Trophoblast cell (in vitro differentiated cells and primary cell): ENCODE measurements at regions not wholly inside any gene's neighbourhood (a gene's known extent, or its start where the extent isn't known, plus 50 kb on each side); places are given as distances from the start of the nearest gene placed in this dataset.

ENCODE experiments used
- DNase-seq, 2 donors: peaks; one replicate each; pipeline ENCODE4 v3.0.0-alpha.2; 2016
- H2AFZ ChIP-seq: 2 replicates; pipeline ENCODE4 v1.6.1; 2013; ENCODE audit warnings: low read length, moderate library complexity, mild to moderate bottlenecking; ENCODE audit not compliant: insufficient read depth, poor library complexity
- H2AK5ac ChIP-seq: 2 replicates; pipeline ENCODE4 v1.6.1; 2013; ENCODE audit warnings: mild to moderate bottlenecking, low read length
- H2BK120ac ChIP-seq: 2 replicates; pipeline ENCODE4 v1.6.1; 2013; ENCODE audit warnings: low read length, mild to moderate bottlenecking, moderate library complexity; ENCODE audit not compliant: insufficient read depth, poor library complexity
- H2BK12ac ChIP-seq: 2 replicates; pipeline ENCODE4 v1.6.1; 2013; ENCODE audit warnings: mild to moderate bottlenecking, low read length, moderate library complexity
- H2BK5ac ChIP-seq: 2 replicates; pipeline ENCODE4 v1.6.1; 2013; ENCODE audit warnings: low read length, low read depth, moderate library complexity, mild to moderate bottlenecking; ENCODE audit not compliant: poor library complexity
- H3K14ac ChIP-seq: 2 replicates; pipeline ENCODE4 v1.6.1; 2013; ENCODE audit warnings: mild to moderate bottlenecking, low read length
- H3K18ac ChIP-seq: 2 replicates; pipeline ENCODE4 v1.6.1; 2013; ENCODE audit warnings: mild to moderate bottlenecking, low read length
- H3K23ac ChIP-seq: 2 replicates; pipeline ENCODE4 v1.6.1; 2013; ENCODE audit warnings: low read length
- H3K27ac ChIP-seq: 2 replicates; pipeline ENCODE4 v1.5.1; 2013; ENCODE audit warnings: low read depth, mild to moderate bottlenecking, inconsistent platforms, low read length, moderate library complexity
- H3K27me3 ChIP-seq: 2 replicates; pipeline ENCODE4 v1.6.1; 2013; ENCODE audit warnings: inconsistent platforms, mild to moderate bottlenecking, low read length, moderate library complexity; ENCODE audit not compliant: insufficient read depth
- H3K36me3 ChIP-seq, 2 experiments: 1 replicate in 1 of 2; 2 replicates in 1 of 2; pipeline ENCODE4 v1.6.1; 2013; ENCODE audit warnings: low read length in 2 of 2, mild to moderate bottlenecking in 2 of 2, moderate library complexity in 1 of 2; ENCODE audit not compliant: insufficient read depth in 2 of 2, control insufficient read depth in 1 of 2
- H3K4ac ChIP-seq: 2 replicates; pipeline ENCODE4 v1.6.1; 2013; ENCODE audit warnings: low read depth, mild to moderate bottlenecking, low read length, moderate library complexity
- H3K4me1 ChIP-seq, 2 experiments: 1 replicate in 1 of 2; 2 replicates in 1 of 2; pipeline ENCODE4 v1.6.1; 2013; ENCODE audit warnings: low read length in 2 of 2, mild to moderate bottlenecking in 2 of 2, moderate library complexity in 1 of 2; ENCODE audit not compliant: insufficient read depth in 2 of 2, control insufficient read depth in 1 of 2
- H3K4me2 ChIP-seq: 2 replicates; pipeline ENCODE4 v1.6.1; 2013; ENCODE audit warnings: inconsistent platforms, mild to moderate bottlenecking, low read length, moderate library complexity
- H3K4me3 ChIP-seq: 2 replicates; pipeline ENCODE4 v1.5.1; 2013; ENCODE audit warnings: mild to moderate bottlenecking, low read depth, low read length, inconsistent platforms
- H3K79me1 ChIP-seq: one replicate; pipeline ENCODE4 v1.6.1; 2013; ENCODE audit warnings: low read length
- H3K79me2 ChIP-seq: 2 replicates; pipeline ENCODE4 v1.6.1; 2013; ENCODE audit warnings: low read length, mild to moderate bottlenecking; ENCODE audit not compliant: control insufficient read depth, insufficient read depth, poor library complexity
- H3K9ac ChIP-seq: 2 replicates; pipeline ENCODE4 v1.6.1; 2013; ENCODE audit warnings: mild to moderate bottlenecking, low read length
- H3K9me3 ChIP-seq: 2 replicates; pipeline ENCODE4 v1.6.1; 2013; ENCODE audit warnings: low read depth, mild to moderate bottlenecking, control low read depth, inconsistent platforms, low read length; ENCODE audit not compliant: insufficient read depth
- H4K12ac ChIP-seq: 2 replicates; pipeline ENCODE4 v1.6.1; 2013; ENCODE audit warnings: low read depth, mild to moderate bottlenecking, low read length, moderate library complexity
- H4K8ac ChIP-seq: 2 replicates; pipeline ENCODE4 v1.6.1; 2013; ENCODE audit warnings: low read depth, mild to moderate bottlenecking, low read length, moderate library complexity
- H4K91ac ChIP-seq: one replicate; pipeline ENCODE4 v1.6.1; 2013; ENCODE audit warnings: low read depth, mild to moderate bottlenecking, low read length, moderate library complexity
- WGBS: extraction: QIAGEN DNeasy Blood & Tissue Kit; methylation state at CpG from one replicate; pipeline ENCODE4 v1.1.7; 2013; ENCODE audit warnings: missing lambda C conversion rate; ENCODE audit not compliant: insufficient read length, insufficient coverage; ENCODE audit errors: extremely low coverage; 5-methylcytosine and 5-hydroxymethylcytosine counted together

- H2BK12ac ChIP-seq: no peak overlapping the region
- H3K36me3 ChIP-seq: no peaks in the 10 kb centered on the region
- H4K12ac ChIP-seq: no peak overlapping the region
- H3K4me1 ChIP-seq: no peaks in the 10 kb centered on the region
- H3K27me3 ChIP-seq: no peaks in the 10 kb centered on the region
- no peak overlapping the region for H3K4me3 ChIP-seq
- H2AFZ ChIP-seq: no peak overlapping the region
- no peak overlapping the region for H3K9ac ChIP-seq
- H2BK5ac ChIP-seq: no peak overlapping the region
- no CpG with 5 or more reads among the region's 3 CpGs for WGBS
- no peak overlapping the region for H3K4me2 ChIP-seq
- no peak for DNase-seq
- H3K9me3 ChIP-seq: no peaks in the 10 kb centered on the region
- H2AK5ac ChIP-seq: no peak overlapping the region
- H3K79me1 ChIP-seq: no peaks in the 10 kb centered on the region
- no peaks in the 10 kb centered on the region for H3K79me2 ChIP-seq
- no peak overlapping the region for H3K27ac ChIP-seq
- H2BK120ac ChIP-seq: no peak overlapping the region
- H3K14ac ChIP-seq: no peak overlapping the region
- H3K18ac ChIP-seq: no peak overlapping the region
- H4K8ac ChIP-seq: no peak overlapping the region
- H3K23ac ChIP-seq: no peak overlapping the region
- H3K4ac ChIP-seq: no peak overlapping the region
- H4K91ac ChIP-seq: no peak overlapping the region
These were observed 97.0 kb upstream of the JAG1 start for GRCh38 chr20:10770753-10771152.

- Histone ChIP-seq H3K79me1 (no peaks in the 10 kb centered on the region), H3K27ac (no peak overlapping the region), H3K23ac (no peak overlapping the region), H3K18ac (no peak overlapping the region), H3K36me3 (no peaks in the 10 kb centered on the region), H2BK5ac (no peak overlapping the region), H4K12ac (no peak overlapping the region), H3K4me2 (no peak overlapping the region), H3K4ac (no peak overlapping the region), H3K4me3 (no peak overlapping the region), H3K9me3 (no peaks in the 10 kb centered on the region), H2BK120ac (no peak overlapping the region), H2AK5ac (no peak overlapping the region), H3K14ac (no peak overlapping the region), H2AFZ (no peak overlapping the region), H2BK12ac (no peak overlapping the region), H4K8ac (no peak overlapping the region), H4K91ac (no peak overlapping the region), H3K79me2 (no peaks in the 10 kb centered on the region), H3K4me1 (no peaks in the 10 kb centered on the region), H3K27me3 (no peaks in the 10 kb centered on the region), H3K9ac (no peak overlapping the region)
- no CpG with 5 or more reads among the region's 1 CpG for WGBS
- no peak for DNase-seq
These were observed 97.8 kb upstream of the JAG1 start for GRCh38 chr20:10771435-10772140.

- Histone ChIP-seq H2BK12ac (no peak overlapping the region), H3K27ac (no peak overlapping the region), H3K27me3 (no peaks in the 10 kb centered on the region), H2AFZ (no peak overlapping the region), H3K79me2 (no peaks in the 10 kb centered on the region), H3K9ac (no peak overlapping the region), H3K18ac (no peak overlapping the region), H4K12ac (no peak overlapping the region), H2AK5ac (no peak overlapping the region), H4K91ac (no peak overlapping the region), H3K4me2 (no peak overlapping the region), H3K79me1 (peaks cover 2% of the 10 kb centered on the region), H3K36me3 (no peaks in the 10 kb centered on the region), H2BK5ac (no peak overlapping the region), H3K23ac (no peak overlapping the region), H3K4me3 (no peak overlapping the region), H4K8ac (no peak overlapping the region), H3K9me3 (no peaks in the 10 kb centered on the region), H3K4me1 (no peaks in the 10 kb centered on the region), H2BK120ac (no peak overlapping the region), H3K4ac (no peak overlapping the region), H3K14ac (no peak overlapping the region)
- no CpG with 5 or more reads among the region's 1 CpG for WGBS
- DNase-seq: no peak
These were observed 100.7 kb upstream of the JAG1 start for GRCh38 chr20:10774357-10774943.

- Histone ChIP-seq H3K18ac (no peak overlapping the region), H3K4me1 (no peaks in the 10 kb centered on the region), H3K14ac (no peak overlapping the region), H3K23ac (no peak overlapping the region), H4K8ac (no peak overlapping the region), H2BK12ac (no peak overlapping the region), H3K9me3 (no peaks in the 10 kb centered on the region), H2AFZ (no peak overlapping the region), H3K27me3 (peaks cover 2% of the 10 kb centered on the region), H2BK5ac (no peak overlapping the region), H2BK120ac (no peak overlapping the region), H3K4me3 (no peak overlapping the region), H4K91ac (no peak overlapping the region), H3K4ac (no peak overlapping the region), H2AK5ac (no peak overlapping the region), H3K4me2 (no peak overlapping the region), H3K9ac (no peak overlapping the region), H3K79me1 (peaks cover 2% of the 10 kb centered on the region), H4K12ac (no peak overlapping the region), H3K27ac (no peak overlapping the region), H3K79me2 (no peaks in the 10 kb centered on the region), H3K36me3 (no peaks in the 10 kb centered on the region)
- no CpG with 5 or more reads among the region's 6 CpGs for WGBS
- DNase-seq: no peak
These were observed 103.9 kb upstream of the JAG1 start for GRCh38 chr20:10777710-10778109.
